Mesendoderm (in vitro differentiated cells): ENCODE measurements at regions not wholly inside any gene's neighbourhood (a gene's known extent, or its start where the extent isn't known, plus 50 kb on each side); places are given as distances from the start of the nearest gene placed in this dataset.

Experiments
- DNase-seq: peaks from one replicate; pipeline ENCODE4 v3.0.0; 2013
- H2AK5ac ChIP-seq: 2 replicates; pipeline ENCODE4 v1.6.1; 2013; ENCODE audit warnings: low read length, inconsistent platforms
- H2BK120ac ChIP-seq: 2 replicates; pipeline ENCODE4 v1.6.1; 2013; ENCODE audit warnings: low read depth, mild to moderate bottlenecking, low read length, moderate library complexity, mixed read lengths
- H2BK15ac ChIP-seq: replicated peaks from 2 replicates; pipeline ENCODE4 v1.6.1; 2013; ENCODE audit warnings: low read depth, mild to moderate bottlenecking, moderate library complexity
- H2BK5ac ChIP-seq: 2 replicates; pipeline ENCODE4 v1.6.1; 2013; ENCODE audit warnings: low read length, inconsistent platforms
- H3K18ac ChIP-seq: 2 replicates; pipeline ENCODE4 v1.6.1; 2013; ENCODE audit warnings: mild to moderate bottlenecking, low read length, mixed read lengths
- H3K23ac ChIP-seq: one replicate; pipeline ENCODE4 v1.6.1; 2013; ENCODE audit warnings: low read length
- H3K27ac ChIP-seq: 2 replicates; pipeline ENCODE4 v1.5.1; 2013; ENCODE audit warnings: low read depth, mild to moderate bottlenecking, inconsistent platforms, low read length, moderate library complexity
- H3K27me3 ChIP-seq: 2 replicates; pipeline ENCODE4 v1.6.1; 2013; ENCODE audit warnings: low read length, control low read depth, mild to moderate bottlenecking, inconsistent platforms; ENCODE audit not compliant: insufficient read depth, poor library complexity
- H3K36me3 ChIP-seq: 2 replicates; pipeline ENCODE4 v1.6.1; 2013; ENCODE audit warnings: low read length, inconsistent platforms; ENCODE audit not compliant: control insufficient read depth, insufficient read depth
- H3K4ac ChIP-seq: one replicate; pipeline ENCODE4 v1.6.1; 2013; ENCODE audit warnings: low read depth, mild to moderate bottlenecking, low read length, moderate library complexity
- H3K4me1 ChIP-seq: 2 replicates; pipeline ENCODE4 v1.6.1; 2013; ENCODE audit warnings: low read depth, low read length, inconsistent platforms; ENCODE audit not compliant: control insufficient read depth
- H3K4me2 ChIP-seq: 2 replicates; pipeline ENCODE4 v1.6.1; 2013; ENCODE audit warnings: low read length
- H3K4me3 ChIP-seq: 2 replicates; pipeline ENCODE4 v1.5.1; 2013; ENCODE audit warnings: mild to moderate bottlenecking, low read length
- H3K56ac ChIP-seq: one replicate; pipeline ENCODE4 v1.6.1; 2013; ENCODE audit warnings: low read length
- H3K79me1 ChIP-seq: 2 replicates; pipeline ENCODE4 v1.6.1; 2013; ENCODE audit warnings: low read length, inconsistent platforms
- H3K79me2 ChIP-seq: 2 replicates; pipeline ENCODE4 v1.6.1; 2013; ENCODE audit warnings: mild to moderate bottlenecking, low read length; ENCODE audit not compliant: control insufficient read depth, insufficient read depth
- H3K9ac ChIP-seq: 2 replicates; pipeline ENCODE4 v1.6.1; 2013; ENCODE audit warnings: low read length, inconsistent platforms
- H4K5ac ChIP-seq: one replicate; pipeline ENCODE4 v1.6.1; 2013; ENCODE audit warnings: low read length
- H4K8ac ChIP-seq: one replicate; pipeline ENCODE4 v1.6.1; 2013; ENCODE audit warnings: low read depth, mild to moderate bottlenecking, control low read depth, low read length, moderate library complexity
- WGBS: extraction: QIAGEN DNeasy Blood & Tissue Kit; methylation state at CpG from one replicate; pipeline ENCODE4 v1.1.7; 2013; ENCODE audit warnings: low lambda C conversion rate, missing lambda C conversion rate; ENCODE audit not compliant: insufficient coverage; ENCODE audit errors: extremely low coverage; 5-methylcytosine and 5-hydroxymethylcytosine counted together

- Histone ChIP-seq H3K27ac (no peak overlapping the region), H4K8ac (no peak overlapping the region), H3K79me2 (no peaks in the 10 kb centered on the region), H2AK5ac (no peak overlapping the region), H3K79me1 (no peaks in the 10 kb centered on the region), H3K9ac (no peak overlapping the region), H2BK15ac (no peak overlapping the region), H3K4me1 (no peaks in the 10 kb centered on the region), H3K27me3 (no peaks in the 10 kb centered on the region), H2BK120ac (no peak overlapping the region), H4K5ac (no peak overlapping the region), H3K4ac (no peak overlapping the region), H3K18ac (no peak overlapping the region), H2BK5ac (no peak overlapping the region), H3K23ac (no peak overlapping the region), H3K56ac (no peak overlapping the region), H3K36me3 (no peaks in the 10 kb centered on the region), H3K4me2 (no peak overlapping the region), H3K4me3 (no peak overlapping the region)
- no peak for DNase-seq
Observed at GRCh38 chr1:87800006-87800405, 471.3 kb downstream of the LMO4 start.

- no peak overlapping the region for H2BK120ac ChIP-seq
- no peak overlapping the region for H3K23ac ChIP-seq
- no peak overlapping the region for H3K4me2 ChIP-seq
- no peaks in the 10 kb centered on the region for H3K27me3 ChIP-seq
- no peaks in the 10 kb centered on the region for H3K79me1 ChIP-seq
- no peak overlapping the region for H2BK5ac ChIP-seq
- H3K4me1 ChIP-seq = no peaks in the 10 kb centered on the region
- no peak overlapping the region for H3K4ac ChIP-seq
- no peak overlapping the region for H3K9ac ChIP-seq
- no peak overlapping the region for H3K27ac ChIP-seq
- H2BK15ac ChIP-seq = no peak overlapping the region
- no peak overlapping the region for H2AK5ac ChIP-seq
- H3K36me3 ChIP-seq = no peaks in the 10 kb centered on the region
- H4K8ac ChIP-seq = no peak overlapping the region
- H4K5ac ChIP-seq = no peak overlapping the region
- H3K79me2 ChIP-seq = no peaks in the 10 kb centered on the region
- no peak for DNase-seq
- H3K18ac ChIP-seq = no peak overlapping the region
- H3K4me3 ChIP-seq = no peak overlapping the region
- H3K56ac ChIP-seq = no peak overlapping the region
Observed at GRCh38 chr1:87803375-87803774, 474.7 kb downstream of the LMO4 start.

- DNase-seq = no peak
- WGBS = no CpG with 5 or more reads among the region's 2 CpGs
- no peaks in the 10 kb centered on the region for H3K36me3 ChIP-seq
- no peak overlapping the region for H2BK5ac ChIP-seq
- H4K5ac ChIP-seq = no peak overlapping the region
- no peak overlapping the region for H3K27ac ChIP-seq
- H3K18ac ChIP-seq = no peak overlapping the region
- no peaks in the 10 kb centered on the region for H3K79me2 ChIP-seq
- no peak overlapping the region for H3K4me3 ChIP-seq
- no peak overlapping the region for H3K4ac ChIP-seq
- no peak overlapping the region for H2BK15ac ChIP-seq
- no peak overlapping the region for H4K8ac ChIP-seq
- H3K4me2 ChIP-seq = no peak overlapping the region
- H3K9ac ChIP-seq = no peak overlapping the region
- no peak overlapping the region for H3K23ac ChIP-seq
- H3K4me1 ChIP-seq = no peaks in the 10 kb centered on the region
- H3K27me3 ChIP-seq = no peaks in the 10 kb centered on the region
- no peak overlapping the region for H2AK5ac ChIP-seq
- H3K56ac ChIP-seq = no peak overlapping the region
- no peak overlapping the region for H2BK120ac ChIP-seq
- no peaks in the 10 kb centered on the region for H3K79me1 ChIP-seq
Observed at GRCh38 chr1:87804128-87804527, 475.4 kb downstream of the LMO4 start.

GRCh38 chr1:87805666-87806378 is 477.1 kb downstream of the LMO4 start:
- Histone ChIP-seq H3K4me3 (no peak overlapping the region), H3K9ac (no peak overlapping the region), H4K5ac (no peak overlapping the region), H3K27ac (no peak overlapping the region), H3K4me2 (no peak overlapping the region), H3K18ac (no peak overlapping the region), H2BK15ac (no peak overlapping the region), H3K23ac (no peak overlapping the region), H2AK5ac (no peak overlapping the region), H3K4me1 (no peaks in the 10 kb centered on the region), H2BK5ac (no peak overlapping the region), H3K27me3 (no peaks in the 10 kb centered on the region), H3K79me2 (no peaks in the 10 kb centered on the region), H3K36me3 (no peaks in the 10 kb centered on the region), H3K79me1 (no peaks in the 10 kb centered on the region), H3K56ac (no peak overlapping the region), H4K8ac (no peak overlapping the region), H2BK120ac (no peak overlapping the region), H3K4ac (no peak overlapping the region)
- DNase-seq = no peak
- no CpG with 5 or more reads among the region's 14 CpGs for WGBS

- H3K79me1 ChIP-seq = no peaks in the 10 kb centered on the region
- no peak overlapping the region for H2BK15ac ChIP-seq
- DNase-seq = no peak
- no peak overlapping the region for H3K4me2 ChIP-seq
- H3K27ac ChIP-seq = no peak overlapping the region
- H3K56ac ChIP-seq = no peak overlapping the region
- H3K27me3 ChIP-seq = no peaks in the 10 kb centered on the region
- H3K18ac ChIP-seq = no peak overlapping the region
- WGBS = no CpG with 5 or more reads among the region's 6 CpGs
- H3K23ac ChIP-seq = no peak overlapping the region
- no peaks in the 10 kb centered on the region for H3K4me1 ChIP-seq
- H3K9ac ChIP-seq = no peak overlapping the region
- H2AK5ac ChIP-seq = no peak overlapping the region
- H3K36me3 ChIP-seq = no peaks in the 10 kb centered on the region
- no peak overlapping the region for H3K4ac ChIP-seq
- H3K79me2 ChIP-seq = no peaks in the 10 kb centered on the region
- H3K4me3 ChIP-seq = no peak overlapping the region
- H4K8ac ChIP-seq = no peak overlapping the region
- no peak overlapping the region for H2BK5ac ChIP-seq
- H4K5ac ChIP-seq = no peak overlapping the region
- no peak overlapping the region for H2BK120ac ChIP-seq
Observed at GRCh38 chr1:87806379-87807094, 477.9 kb downstream of the LMO4 start.

- H2BK5ac ChIP-seq = no peak overlapping the region
- H2AK5ac ChIP-seq = no peak overlapping the region
- no peak overlapping the region for H4K5ac ChIP-seq
- H3K4me1 ChIP-seq = no peaks in the 10 kb centered on the region
- no peak overlapping the region for H3K4me2 ChIP-seq
- H3K79me1 ChIP-seq = no peaks in the 10 kb centered on the region
- H2BK15ac ChIP-seq = no peak overlapping the region
- no peak overlapping the region for H2BK120ac ChIP-seq
- WGBS = no CpG with 5 or more reads among the region's 1 CpG
- H3K23ac ChIP-seq = no peak overlapping the region
- no peak overlapping the region for H4K8ac ChIP-seq
- no peak overlapping the region for H3K4ac ChIP-seq
- H3K27me3 ChIP-seq = no peaks in the 10 kb centered on the region
- H3K79me2 ChIP-seq = no peaks in the 10 kb centered on the region
- H3K4me3 ChIP-seq = no peak overlapping the region
- H3K36me3 ChIP-seq = no peaks in the 10 kb centered on the region
- no peak for DNase-seq
- H3K56ac ChIP-seq = no peak overlapping the region
- H3K18ac ChIP-seq = no peak overlapping the region
- H3K27ac ChIP-seq = no peak overlapping the region
- no peak overlapping the region for H3K9ac ChIP-seq
Observed at GRCh38 chr1:87810166-87810565, 481.5 kb downstream of the LMO4 start.
